Ishikawa (cell line): ENCODE measurements at regions not wholly inside any gene's neighbourhood (a gene's known extent, or its start where the extent isn't known, plus 50 kb on each side); places are given as distances from the start of the nearest gene placed in this dataset.

Experiments used
- CEBPB ChIP-seq: IDR thresholded peaks from 2 replicates; pipeline ENCODE4 v1.6.1; 2012
- REST ChIP-seq: IDR thresholded peaks from 2 replicates; pipeline ENCODE4 v1.6.1; 2012; ENCODE audit warnings: low read depth, mild to moderate bottlenecking
- TCF12 ChIP-seq: IDR thresholded peaks from 2 replicates; pipeline ENCODE4 v1.6.1; 2012; ENCODE audit warnings: low read depth

GRCh38 chr18:24786027-24786426, 325.6 kb downstream of the HRH4 start:
- TF ChIP-seq REST: no peak
- TF ChIP-seq TCF12: no peak
- TF ChIP-seq CEBPB: no peak
